B cell (primary cell): ENCODE measurements at regions not wholly inside any gene's neighbourhood (a gene's known extent, or its start where the extent isn't known, plus 50 kb on each side); places are given as distances from the start of the nearest gene placed in this dataset.

ENCODE experiments used
- ATAC-seq: fragments of 200-7000 bp; cut with Tn5 transposase; one replicate; pipeline ENCODE4 v1.10.0; 2021; ENCODE audit warnings: low read depth, mild to moderate bottlenecking, moderate number of reproducible peaks, moderate library complexity
- CTCF ChIA-PET: fragments of 350-600 bp; sonication (Branson Sonifier 250); formaldehyde crosslinking; loops from one replicate; lab custom pipeline; 2021; ENCODE audit warnings: antibody characterized with exemption, inconsistent platforms; lab: Charles Lee
- POLR2A ChIA-PET: fragments of 350-600 bp; sonication (Branson Sonifier 250); formaldehyde crosslinking; loops from one replicate; lab custom pipeline; 2021; ENCODE audit warnings: antibody characterized with exemption; lab: Charles Lee
- DNase-seq: peaks from one replicate; pipeline ENCODE4 v3.0.0; 2013
- H2AFZ ChIP-seq: 2 replicates; pipeline ENCODE4 v1.6.1; 2012; ENCODE audit warnings: mild to moderate bottlenecking, low read depth, low read length; ENCODE audit not compliant: insufficient read depth, poor library complexity, severe bottlenecking
- H3K27ac ChIP-seq, 2 donors: 1 replicate in 1 of 2; 2 replicates in 1 of 2; pipeline ENCODE4 v1.5.1; 2012 to 2013; ENCODE audit warnings: low read length in 2 of 2, mild to moderate bottlenecking in 2 of 2, moderate library complexity in 1 of 2
- H3K27me3 ChIP-seq, 4 experiments: fragments of 200-600 bp in 1 of 4; sonication (generic) in 1 of 4; replicated peaks in 1 of 4; 1 replicate in 2 of 4; 2 replicates in 2 of 4; pipeline versions ENCODE4 v1.6.1 to v1.7.0; 2013 to 2016; ENCODE audit warnings: low read length in 3 of 4, mild to moderate bottlenecking in 2 of 4, mixed read lengths in 1 of 4, moderate library complexity in 1 of 4; ENCODE audit not compliant: insufficient read depth in 4 of 4, control insufficient read depth in 3 of 4; ENCODE audit errors: control extremely low read depth in 1 of 4
- H3K36me3 ChIP-seq, 2 experiments: replicated peaks in 1 of 2; 1 replicate in 1 of 2; 2 replicates in 1 of 2; pipeline versions ENCODE4 v1.6.1 to v1.7.1; 2013; ENCODE audit warnings: low read length in 1 of 2; ENCODE audit not compliant: insufficient read depth in 2 of 2, control insufficient read depth in 1 of 2; ENCODE audit errors: control extremely low read depth in 1 of 2, extremely low read depth in 1 of 2
- H3K4me1 ChIP-seq, 2 donors: fragments of 200-600 bp in 1 of 2; sonication (generic) in 1 of 2; 1 replicate in 1 of 2; 2 replicates in 1 of 2; pipeline versions ENCODE4 v1.5.1 to v1.6.1; 2013 to 2017; ENCODE audit warnings: low read length in 2 of 2; ENCODE audit not compliant: control insufficient read depth in 2 of 2, insufficient read depth in 2 of 2
- H3K4me2 ChIP-seq: replicated peaks from 2 replicates; pipeline ENCODE3; 2012; ENCODE audit warnings: mild to moderate bottlenecking, low read depth, low read length; ENCODE audit not compliant: poor library complexity, severe bottlenecking
- H3K4me3 ChIP-seq, 5 experiments: fragments of 200-600 bp in 1 of 5; sonication (generic) in 1 of 5; 1 replicate in 3 of 5; 2 replicates in 2 of 5; pipeline versions ENCODE4 v1.5.1 to v1.7.0; 2011 to 2016; ENCODE audit warnings: low read length in 4 of 5, mild to moderate bottlenecking in 4 of 5, low read depth in 2 of 5, control low read depth in 1 of 5, moderate library complexity in 1 of 5; ENCODE audit not compliant: insufficient read depth in 1 of 5; ENCODE audit errors: control extremely low read depth in 1 of 5, extremely low read depth in 1 of 5
- H3K79me2 ChIP-seq: fragments of 200-600 bp; sonication (generic); one replicate; pipeline ENCODE4 v1.6.0; 2016; ENCODE audit warnings: low read length; ENCODE audit not compliant: control insufficient read depth, insufficient read depth
- H3K9ac ChIP-seq: fragments of 200-600 bp; sonication (generic); 2 replicates; pipeline ENCODE4 v1.6.1; 2017; ENCODE audit warnings: mild to moderate bottlenecking, low read length, moderate library complexity
- H3K9me3 ChIP-seq, 3 donors: one replicate each; pipeline versions ENCODE4 v1.6.1 to v1.7.1; 2013; ENCODE audit warnings: low read length in 2 of 3; ENCODE audit not compliant: control insufficient read depth in 2 of 3, insufficient read depth in 1 of 3; ENCODE audit errors: control extremely low read depth in 1 of 3
- H4K20me1 ChIP-seq: 2 replicates; pipeline ENCODE4 v1.6.0; 2012; ENCODE audit warnings: mild to moderate bottlenecking, low read length; ENCODE audit not compliant: insufficient read depth, control insufficient read depth, poor library complexity, severe bottlenecking
- H3K27ac Mint-ChIP-seq: one replicate; pipeline ENCODE4 v1.8.0; 2021; ENCODE audit warnings: mixed read lengths
- H3K27me3 Mint-ChIP-seq: one replicate; pipeline ENCODE4 v1.8.0; 2021; ENCODE audit warnings: mixed read lengths
- H3K4me1 Mint-ChIP-seq: one replicate; pipeline ENCODE4 v1.8.0; 2021; ENCODE audit warnings: mixed read lengths
- H3K4me3 Mint-ChIP-seq: one replicate; pipeline ENCODE4 v1.8.0; 2021; ENCODE audit warnings: mixed read lengths
- H3K9me3 Mint-ChIP-seq: one replicate; pipeline ENCODE4 v1.8.0; 2022; ENCODE audit warnings: mixed read lengths; ENCODE audit not compliant: insufficient read depth
- EZH2 ChIP-seq: IDR thresholded peaks from 2 replicates; pipeline ENCODE4 v1.6.1; 2012; ENCODE audit warnings: borderline replicate concordance, low read depth, mild to moderate bottlenecking, moderate library complexity, low read length; ENCODE audit not compliant: insufficient read depth, poor library complexity, severe bottlenecking
- whole genome bisulfite sequencing: methylation state at CpG from one replicate; pipeline ENCODE4 v1.1.5; 2013; ENCODE audit warnings: missing lambda C conversion rate; ENCODE audit not compliant: insufficient coverage; 5-methylcytosine and 5-hydroxymethylcytosine counted together
- intact Hi-C: fragments of 100-400 bp; cut with micrococcal nuclease; formaldehyde crosslinking; loops from one replicate; pipeline ENCODE4 v1.10.0; 2022
- TF ChIP-seq, protein P1 (sequence below): fragments of 200-600 bp; IDR thresholded peaks from one replicate; pipeline ENCODE4 v1.8.0; 2022; ENCODE audit warnings: antibody characterized with exemption, mild to moderate bottlenecking

DNA sequence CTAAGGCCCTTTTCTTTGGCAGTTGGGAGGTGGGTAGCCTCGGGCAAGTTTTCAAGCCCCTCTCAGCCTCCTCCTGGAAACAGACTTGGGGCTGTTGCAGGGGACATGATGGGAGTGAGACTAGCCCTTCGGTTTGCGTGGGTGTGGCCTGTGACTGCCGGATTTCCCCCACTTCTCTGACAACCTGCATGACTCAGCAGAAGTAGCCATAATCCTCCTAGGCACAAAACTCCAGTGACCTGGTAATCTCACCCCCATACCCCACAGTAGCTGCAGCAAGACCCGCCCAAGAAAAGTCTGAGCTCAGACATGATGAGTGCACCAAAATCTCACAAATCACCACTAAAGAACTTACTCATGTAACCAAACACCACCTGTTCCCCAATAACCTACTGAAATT, 433.7 kb upstream of the AMOT start:
- Histone ChIP-seq H3K9me3 (no peaks in the 10 kb centered on the region), H3K4me3 (no peak overlapping the region), H4K20me1 (no peaks in the 10 kb centered on the region), H2AFZ (no peak overlapping the region), H3K79me2 (no peaks in the 10 kb centered on the region), H3K9ac (no peak overlapping the region), H3K27ac (no peak overlapping the region), H3K4me2 (no peak overlapping the region), H3K4me1 (no peaks in the 10 kb centered on the region), H3K27me3 (no peaks in the 10 kb centered on the region), H3K36me3 (no peaks in the 10 kb centered on the region)
- no peaks in the 10 kb centered on the region for H3K9me3 Mint-ChIP-seq
- no peak for DNase-seq
- H3K4me1 Mint-ChIP-seq = no peaks in the 10 kb centered on the region
- no peak overlapping the region for H3K27ac Mint-ChIP-seq
- ATAC-seq = no peak
- H3K27me3 Mint-ChIP-seq = no peaks in the 10 kb centered on the region
- POLR2A ChIA-PET = no interaction called here
- TF ChIP-seq EZH2 = no peak
- intact Hi-C loops = no loop called here
- CTCF ChIA-PET = no interaction called here
- H3K4me3 Mint-ChIP-seq = no peak overlapping the region
- WGBS = 96% methylated on average over 4 of the region's 5 CpGs

DNA sequence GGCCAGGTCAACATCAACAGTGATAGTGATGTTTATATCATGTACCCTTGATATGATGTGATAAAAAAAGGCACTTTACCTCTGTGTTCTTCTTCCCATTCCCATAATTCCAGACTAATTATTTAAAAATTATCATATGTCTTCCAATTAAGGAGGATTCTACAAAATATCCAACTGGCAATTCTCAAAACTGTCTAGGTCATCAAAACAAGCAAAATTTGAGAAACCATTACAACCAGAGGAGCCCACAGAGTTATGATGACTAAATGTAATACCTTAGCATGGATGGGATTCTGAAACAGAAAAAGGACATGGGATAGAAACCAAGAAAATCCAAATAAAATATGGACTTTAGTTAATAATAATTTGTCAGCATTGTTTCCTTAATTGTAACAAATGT, 428.6 kb upstream of the AMOT start:
- Histone ChIP-seq H4K20me1 (no peaks in the 10 kb centered on the region), H3K9ac (no peak overlapping the region), H3K79me2 (no peaks in the 10 kb centered on the region), H3K27ac (no peak overlapping the region), H3K4me3 (no peak overlapping the region), H2AFZ (no peak overlapping the region), H3K4me1 (no peaks in the 10 kb centered on the region), H3K9me3 (no peaks in the 10 kb centered on the region), H3K27me3 (no peaks in the 10 kb centered on the region), H3K4me2 (no peak overlapping the region), H3K36me3 (no peaks in the 10 kb centered on the region)
- TF ChIP-seq, protein P1, sequence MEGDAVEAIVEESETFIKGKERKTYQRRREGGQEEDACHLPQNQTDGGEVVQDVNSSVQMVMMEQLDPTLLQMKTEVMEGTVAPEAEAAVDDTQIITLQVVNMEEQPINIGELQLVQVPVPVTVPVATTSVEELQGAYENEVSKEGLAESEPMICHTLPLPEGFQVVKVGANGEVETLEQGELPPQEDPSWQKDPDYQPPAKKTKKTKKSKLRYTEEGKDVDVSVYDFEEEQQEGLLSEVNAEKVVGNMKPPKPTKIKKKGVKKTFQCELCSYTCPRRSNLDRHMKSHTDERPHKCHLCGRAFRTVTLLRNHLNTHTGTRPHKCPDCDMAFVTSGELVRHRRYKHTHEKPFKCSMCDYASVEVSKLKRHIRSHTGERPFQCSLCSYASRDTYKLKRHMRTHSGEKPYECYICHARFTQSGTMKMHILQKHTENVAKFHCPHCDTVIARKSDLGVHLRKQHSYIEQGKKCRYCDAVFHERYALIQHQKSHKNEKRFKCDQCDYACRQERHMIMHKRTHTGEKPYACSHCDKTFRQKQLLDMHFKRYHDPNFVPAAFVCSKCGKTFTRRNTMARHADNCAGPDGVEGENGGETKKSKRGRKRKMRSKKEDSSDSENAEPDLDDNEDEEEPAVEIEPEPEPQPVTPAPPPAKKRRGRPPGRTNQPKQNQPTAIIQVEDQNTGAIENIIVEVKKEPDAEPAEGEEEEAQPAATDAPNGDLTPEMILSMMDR = no peak
- no peak for TF ChIP-seq EZH2
- Mint-ChIP-seq H3K9me3 (no peaks in the 10 kb centered on the region), H3K27ac (no peak overlapping the region), H3K4me3 (no peak overlapping the region), H3K27me3 (no peaks in the 10 kb centered on the region), H3K4me1 (no peaks in the 10 kb centered on the region)
- POLR2A ChIA-PET = no interaction called here
- no peak for ATAC-seq
- intact Hi-C loops = no loop called here
- DNase-seq = no peak
- CTCF ChIA-PET = no interaction called here
